HCT116 (cell line): ENCODE measurements at regions not wholly inside any gene's neighbourhood (a gene's known extent, or its start where the extent isn't known, plus 50 kb on each side); places are given as distances from the start of the nearest gene placed in this dataset.

Source experiments
- ATAC-seq: fragments of 200-7000 bp; cut with Tn5 transposase; 2 replicates; pipeline ENCODE4 v1.9.1; 2020; ENCODE audit warnings: mild to moderate bottlenecking, moderate library complexity
- BruUV-seq: library from RNA; stranded (reverse); fragments of 400-500 nt; replicated peaks from 2 replicates; lab custom pipeline; 2021; lab: Mats Ljungman, UMichigan
- CTCF ChIA-PET: fragments of 300-600 bp; sonication (Branson Sonifier 250); formaldehyde crosslinking; loops from one replicate; lab custom pipeline; 2021; ENCODE audit warnings: antibody characterized with exemption; lab: Charles Lee
- POLR2A ChIA-PET: fragments of 300-600, 350-600 bp; sonication (Branson Sonifier 250); formaldehyde crosslinking; loops from one replicate; lab custom pipeline; 2021; ENCODE audit warnings: antibody characterized with exemption; lab: Charles Lee
- RAD21 ChIA-PET, 2 experiments: fragments of 300-600 bp; sonication (Branson Sonifier 250); formaldehyde crosslinking; loops; one replicate each; lab custom pipeline; 2023; ENCODE audit warnings: low total read pairs in 2 of 2; ENCODE audit not compliant: uncharacterized antibody in 2 of 2, unreplicated experiment in 2 of 2, low non-redundant PET in 1 of 2; lab: Charles Lee
- DNase-seq: peaks from one replicate; pipeline ENCODE4 v3.0.0-alpha.2; 2010; ENCODE audit warnings: low read depth, low spot score
- H2AFZ ChIP-seq: fragments of 200-600 bp; shearing (Covaris generic), sonication (generic); 2 replicates; pipeline ENCODE4 v1.6.1; 2017; ENCODE audit warnings: low read depth, mixed run types, mixed read lengths, antibody characterized with exemption, low read length; ENCODE audit not compliant: poor library complexity, severe bottlenecking
- H3K27ac ChIP-seq: 2 replicates; pipeline ENCODE4 v1.5.1; 2012; ENCODE audit warnings: low read depth, low read length
- H3K27me3 ChIP-seq: fragments of 200-600 bp; sonication (generic); 2 replicates; pipeline ENCODE4 v1.6.1; 2016; ENCODE audit warnings: mixed run types, low read length, mixed read lengths; ENCODE audit not compliant: insufficient read depth
- H3K36me3 ChIP-seq, 2 experiments: fragments of 200-500 bp in 1 of 2; fragments of 200-600 bp in 1 of 2; sonication (Bioruptor generic) in 1 of 2; sonication (generic) in 1 of 2; 2 replicates each; pipeline versions ENCODE4 v1.5.1 to v1.6.1; 2014 to 2016; ENCODE audit warnings: low read length in 2 of 2, inconsistent platforms in 1 of 2, mixed read lengths in 1 of 2, mixed run types in 1 of 2; ENCODE audit not compliant: insufficient read depth in 2 of 2, control insufficient read depth in 1 of 2
- H3K4me1 ChIP-seq, 2 experiments: fragments of 200-600 bp in 1 of 2; sonication (generic) in 1 of 2; 2 replicates each; pipeline versions ENCODE4 v1.5.1 to v1.6.1; 2012 to 2017; ENCODE audit warnings: low read length in 2 of 2, inconsistent platforms in 1 of 2, mild to moderate bottlenecking in 1 of 2, mixed read lengths in 1 of 2, mixed run types in 1 of 2, moderate library complexity in 1 of 2; ENCODE audit not compliant: insufficient read depth in 2 of 2, control insufficient read depth in 1 of 2
- H3K4me2 ChIP-seq: fragments of 200-600 bp; sonication (generic); 2 replicates; pipeline ENCODE4 v1.6.1; 2017; ENCODE audit warnings: mixed run types, low read length, mixed read lengths
- H3K4me3 ChIP-seq, 2 experiments: fragments of 200-600 bp in 1 of 2; sonication (generic) in 1 of 2; replicated peaks in 1 of 2; 2 replicates each; pipeline ENCODE4 v1.5.1; 2011 to 2016; ENCODE audit warnings: low read length in 2 of 2, control low read depth in 1 of 2, low read depth in 1 of 2, mild to moderate bottlenecking in 1 of 2, mixed read lengths in 1 of 2, mixed run types in 1 of 2
- H3K79me2 ChIP-seq: fragments of 200-600 bp; sonication (generic); 2 replicates; pipeline ENCODE4 v1.6.1; 2017; ENCODE audit warnings: mild to moderate bottlenecking, mixed run types, low read length, moderate library complexity, mixed read lengths; ENCODE audit not compliant: insufficient read depth
- H3K9ac ChIP-seq: fragments of 200-600 bp; sonication (generic); 2 replicates; pipeline ENCODE4 v1.6.1; 2016; ENCODE audit warnings: low read length, mixed read lengths
- H3K9me2 ChIP-seq: fragments of 200-600 bp; sonication (generic), shearing (Covaris generic); 2 replicates; pipeline ENCODE4 v1.6.1; 2017; ENCODE audit warnings: mixed run types, mild to moderate bottlenecking, moderate library complexity; ENCODE audit not compliant: insufficient read depth
- H3K9me3 ChIP-seq, 2 experiments: fragments of 200-500 bp in 1 of 2; fragments of 200-600 bp in 1 of 2; sonication (Bioruptor generic) in 1 of 2; sonication (generic) in 1 of 2; 2 replicates each; pipeline ENCODE4 v1.6.1; 2014 to 2017; ENCODE audit warnings: low read length in 2 of 2, mixed read lengths in 2 of 2, inconsistent platforms in 1 of 2, low read depth in 1 of 2, mild to moderate bottlenecking in 1 of 2, mixed run types in 1 of 2, moderate library complexity in 1 of 2; ENCODE audit not compliant: control insufficient read depth in 1 of 2, insufficient read depth in 1 of 2
- H4K20me1 ChIP-seq: fragments of 200-600 bp; sonication (generic), shearing (Covaris generic); 2 replicates; pipeline ENCODE4 v1.6.1; 2017; ENCODE audit warnings: mixed run types, mild to moderate bottlenecking, moderate library complexity; ENCODE audit not compliant: insufficient read depth
- CBX3 ChIP-seq: IDR thresholded peaks from 2 replicates; pipeline ENCODE4 v1.6.1; 2012; ENCODE audit warnings: low read depth
- CEBPB ChIP-seq: IDR thresholded peaks from 2 replicates; pipeline ENCODE4 v1.6.1; 2012; ENCODE audit warnings: low read depth
- CTCF ChIP-seq, 3 experiments: fragments of 200-600 bp in 1 of 3; sonication (generic) in 1 of 3; IDR thresholded peaks in 2 of 3; conservative IDR thresholded peaks in 1 of 3; 2 replicates each; pipeline ENCODE4 v1.5.1; 2012 to 2017; ENCODE audit warnings: low read depth in 2 of 3, low read length in 2 of 3, antibody characterized with exemption in 1 of 3, borderline replicate concordance in 1 of 3, control low read depth in 1 of 3, mild to moderate bottlenecking in 1 of 3, mixed read lengths in 1 of 3, mixed run types in 1 of 3, moderate library complexity in 1 of 3; ENCODE audit not compliant: insufficient read depth in 1 of 3
- ELF1 ChIP-seq: IDR thresholded peaks from 2 replicates; pipeline ENCODE4 v1.6.1; 2012; ENCODE audit warnings: low read depth, borderline replicate concordance
- EZH2 ChIP-seq: fragments of 200-600 bp; sonication (generic); IDR thresholded peaks from 2 replicates; pipeline ENCODE4 v1.6.1; 2017; ENCODE audit warnings: antibody characterized with exemption, mixed run types
- EZH2phosphoT487 ChIP-seq: fragments of 200-600 bp; IDR thresholded peaks from 2 replicates; pipeline ENCODE4 v1.6.1; 2018; ENCODE audit warnings: antibody characterized with exemption, borderline replicate concordance
- JUND ChIP-seq: IDR thresholded peaks from 2 replicates; pipeline ENCODE4 v1.6.1; 2012
- POLR2A ChIP-seq: IDR thresholded peaks from 2 replicates; pipeline ENCODE4 v1.7.0; 2011; ENCODE audit warnings: borderline replicate concordance; ENCODE audit not compliant: insufficient read depth, insufficient read length; ENCODE audit errors: extremely low read depth
- POLR2AphosphoS5 ChIP-seq: IDR thresholded peaks from 2 replicates; pipeline ENCODE4 v1.6.1; 2011; ENCODE audit warnings: mild to moderate bottlenecking, low read depth, low read length, moderate library complexity
- RAD21 ChIP-seq: IDR thresholded peaks from 2 replicates; pipeline ENCODE4 v1.6.1; 2012; ENCODE audit warnings: low read depth, mild to moderate bottlenecking
- REST ChIP-seq: IDR thresholded peaks from 2 replicates; pipeline ENCODE4 v1.6.1; 2012; ENCODE audit warnings: low read depth
- SIN3A ChIP-seq: IDR thresholded peaks from 2 replicates; pipeline ENCODE4 v1.6.1; 2012; ENCODE audit warnings: low read depth
- SP1 ChIP-seq: IDR thresholded peaks from 2 replicates; pipeline ENCODE4 v1.6.1; 2012; ENCODE audit warnings: low read depth
- SRF ChIP-seq: IDR thresholded peaks from 2 replicates; pipeline ENCODE4 v1.6.1; 2012; ENCODE audit warnings: low read depth
- TCF7L2 ChIP-seq: IDR thresholded peaks from 2 replicates; pipeline ENCODE4 v1.7.0; 2011; ENCODE audit warnings: borderline replicate concordance, inconsistent platforms; ENCODE audit not compliant: insufficient read depth, insufficient read length; ENCODE audit errors: extremely low read depth
- YY1 ChIP-seq: IDR thresholded peaks from 2 replicates; pipeline ENCODE4 v1.6.1; 2011; ENCODE audit warnings: low read length, low read depth, moderate library complexity, mild to moderate bottlenecking; ENCODE audit not compliant: insufficient replicate concordance; ENCODE audit errors: extremely low read depth
- ZFX ChIP-seq: fragments of 450-650 bp; IDR thresholded peaks from 2 replicates; pipeline ENCODE4 v1.6.1; 2017
- ZNF274 ChIP-seq: fragments of 200-500 bp; sonication (Bioruptor generic); IDR thresholded peaks from 2 replicates; pipeline ENCODE4 v1.6.1; 2014; ENCODE audit warnings: mild to moderate bottlenecking, low read depth, low read length, inconsistent platforms
- intact Hi-C: fragments of 100-400 bp; cut with micrococcal nuclease; formaldehyde crosslinking; loops from 2 replicates; pipeline ENCODE4 v1.10.0; 2022

GRCh38 chr3:148289159-148289558 lies 408.5 kb upstream of the AGTR1 start (continued):
- TF ChIP-seq REST (no peak), RAD21 (no peak), ZNF274 (no peak), POLR2AphosphoS5 (no peak), SRF (no peak), SIN3A (no peak), CEBPB (no peak), CBX3 (no peak), EZH2phosphoT487 (no peak)

GRCh38 chr3:148297013-148297412 lies 400.7 kb upstream of the AGTR1 start:
- Histone ChIP-seq H3K4me3 (no peak overlapping the region), H3K4me1 (no peaks in the 10 kb centered on the region), H4K20me1 (no peaks in the 10 kb centered on the region), H3K27ac (no peak overlapping the region), H3K9me2 (no peaks in the 10 kb centered on the region), H3K36me3 (no peaks in the 10 kb centered on the region), H3K9me3 (no peaks in the 10 kb centered on the region), H2AFZ (no peak overlapping the region), H3K79me2 (no peaks in the 10 kb centered on the region), H3K27me3 (no peaks in the 10 kb centered on the region), H3K4me2 (no peak overlapping the region), H3K9ac (no peak overlapping the region)
- intact Hi-C loops = no loop called here
- ChIA-PET CTCF (no interaction called here), POLR2A (no interaction called here), RAD21 (no interaction called here)
- DNase-seq (no peak), ATAC-seq (no peak)
- BruUV-seq = no TSS peak
- TF ChIP-seq ZFX = no peak
- TF ChIP-seq ELF1 = no peak
- TF ChIP-seq RAD21 = no peak
- TF ChIP-seq ZNF274 = no peak
- no peak for TF ChIP-seq TCF7L2
- no peak for TF ChIP-seq SRF
- TF ChIP-seq POLR2A = no peak
- no peak for TF ChIP-seq JUND
- no peak for TF ChIP-seq EZH2phosphoT487
- no peak for TF ChIP-seq SP1
- no peak for TF ChIP-seq CTCF (IDR thresholded peaks at IDR 0.05 in 2 of 3, conservative IDR thresholded peaks at IDR 0.05 in 1 of 3; ENCODE audit: borderline replicate concordance in 1 of 3, insufficient read depth in 1 of 3, low read depth in 2 of 3, low read length in 2 of 3)
- no peak for TF ChIP-seq CEBPB
- TF ChIP-seq CBX3 = no peak
- no peak for TF ChIP-seq YY1
- TF ChIP-seq REST = no peak
- TF ChIP-seq EZH2 = no peak
